AG04450 (cell line): ENCODE measurements at regions not wholly inside any gene's neighbourhood (a gene's known extent, or its start where the extent isn't known, plus 50 kb on each side); places are given as distances from the start of the nearest gene placed in this dataset. TPM values are rescaled to one million over a fixed set of nuclear protein-coding genes. Genes with fewer than 3 reads are reported as not detected.

Source experiments
- small RNA-seq: library from RNA; depleted of rRNA; stranded (forward); fragments of <200 nt; gene quantifications from one replicate; pipeline ENCODE3, GENCODE V24; 2012; ENCODE audit warnings: low read depth; ENCODE audit not compliant: insufficient read length

Small RNAs in the stretch of these regions (small RNA-seq; reads per million reads assigned to genes)
- not detected for gene MIR4771-1
